ENCODE measurements at regions not wholly inside any gene's neighbourhood (a gene's known extent, or its start where the extent isn't known, plus 50 kb on each side); places are given as distances from the start of the nearest gene placed in this dataset.

- no peak for DNase-seq (ENCODE audit: low read depth)
- no peak overlapping the region for H3K4me3 ChIP-seq (ENCODE audit: low read length)
- no peak for TF ChIP-seq CTCF (IDR thresholded peaks at IDR 0.05; ENCODE audit: insufficient read depth, low read depth, low read length, missing control alignments)
These were observed 436.0 kb upstream of the CA10 start for GRCh38 chr17:52594516-52594915.

GRCh38 chr17:52546990-52547389, 388.5 kb upstream of the CA10 start:
- no peak for DNase-seq (ENCODE audit: low read depth)
- H3K4me3 ChIP-seq (ENCODE audit: low read length), result no peak overlapping the region
- no peak for TF ChIP-seq CTCF (IDR thresholded peaks at IDR 0.05; ENCODE audit: insufficient read depth, low read depth, low read length, missing control alignments)

GRCh38 chr17:52546493-52546892, 388.0 kb upstream of the CA10 start:
- H3K4me3 ChIP-seq (ENCODE audit: low read length), result no peak overlapping the region
- no peak for DNase-seq (ENCODE audit: low read depth)
- TF ChIP-seq CTCF (IDR thresholded peaks at IDR 0.05; ENCODE audit: insufficient read depth, low read depth, low read length, missing control alignments), result no peak

GRCh38 chr17:52537421-52537820, 378.9 kb upstream of the CA10 start:
- TF ChIP-seq CTCF (IDR thresholded peaks at IDR 0.05; ENCODE audit: insufficient read depth, low read depth, low read length, missing control alignments), result no peak
- no peak for DNase-seq (ENCODE audit: low read depth)

GRCh38 chr17:52536489-52536888, 378.0 kb upstream of the CA10 start:
- no peak for TF ChIP-seq CTCF (IDR thresholded peaks at IDR 0.05; ENCODE audit: insufficient read depth, low read depth, low read length, missing control alignments)
- no peak overlapping the region for H3K4me3 ChIP-seq (ENCODE audit: low read length)
- no peak for DNase-seq (ENCODE audit: low read depth)

More at GRCh38 chr17:52537421-52537820, 378.9 kb upstream of the CA10 start:
- H3K4me3 ChIP-seq (ENCODE audit: low read length), result no peak overlapping the region

GRCh38 chr17:52532373-52532772, 373.9 kb upstream of the CA10 start:
- DNase-seq (ENCODE audit: low read depth), result no peak
- no peak overlapping the region for H3K4me3 ChIP-seq (ENCODE audit: low read length)
- no peak for TF ChIP-seq CTCF (IDR thresholded peaks at IDR 0.05; ENCODE audit: insufficient read depth, low read depth, low read length, missing control alignments)

- H3K4me3 ChIP-seq (ENCODE audit: low read length), result no peak overlapping the region
- DNase-seq (ENCODE audit: low read depth), result no peak
- no peak for TF ChIP-seq CTCF (IDR thresholded peaks at IDR 0.05; ENCODE audit: insufficient read depth, low read depth, low read length, missing control alignments)
These were observed 365.7 kb upstream of the CA10 start for GRCh38 chr17:52524096-52524637.

All from epithelial cell of esophagus (primary cell).